Neuron (in vitro differentiated cells): ENCODE measurements at regions not wholly inside any gene's neighbourhood (a gene's known extent, or its start where the extent isn't known, plus 50 kb on each side); places are given as distances from the start of the nearest gene placed in this dataset.

ENCODE experiments used
- H2AFZ ChIP-seq: one replicate; pipeline ENCODE4 v1.6.1; 2013; ENCODE audit warnings: low read depth, mild to moderate bottlenecking, inconsistent platforms, low read length, moderate library complexity
- H3K27me3 ChIP-seq: one replicate; pipeline ENCODE4 v1.6.1; 2013; ENCODE audit warnings: low read length; ENCODE audit not compliant: insufficient read depth
- H3K36me3 ChIP-seq: one replicate; pipeline ENCODE4 v1.6.1; 2013; ENCODE audit warnings: low read length; ENCODE audit not compliant: insufficient read depth
- H3K4me1 ChIP-seq: one replicate; pipeline ENCODE4 v1.6.1; 2013; ENCODE audit warnings: low read length; ENCODE audit not compliant: insufficient read depth
- H3K4me3 ChIP-seq: 2 replicates; pipeline ENCODE4 v1.5.1; 2013; ENCODE audit warnings: mild to moderate bottlenecking, low read length, moderate library complexity
- H3K9me3 ChIP-seq: one replicate; pipeline ENCODE4 v1.6.1; 2013; ENCODE audit warnings: low read length

- Histone ChIP-seq H3K27me3 (no peaks in the 10 kb centered on the region), H3K9me3 (no peaks in the 10 kb centered on the region), H2AFZ (no peak overlapping the region), H3K36me3 (no peaks in the 10 kb centered on the region), H3K4me1 (peaks cover 19% of the 10 kb centered on the region), H3K4me3 (no peak overlapping the region)
Measured at GRCh38 chr12:75571204-75571603, 59.8 kb upstream of the KRR1 start.

- peak overlapping the region; percentile 55 for H2AFZ ChIP-seq
- peaks cover 4% of the 10 kb centered on the region for H3K9me3 ChIP-seq
- H3K4me3 ChIP-seq = no peak overlapping the region
- peaks cover 19% of the 10 kb centered on the region for H3K4me1 ChIP-seq
- no peaks in the 10 kb centered on the region for H3K27me3 ChIP-seq
- no peaks in the 10 kb centered on the region for H3K36me3 ChIP-seq
Measured at GRCh38 chr12:75568801-75569200, 57.4 kb upstream of the KRR1 start.

GRCh38 chr12:75568393-75568792 lies 57.0 kb upstream of the KRR1 start:
- peaks cover 4% of the 10 kb centered on the region for H3K9me3 ChIP-seq
- H3K36me3 ChIP-seq = no peaks in the 10 kb centered on the region

GRCh38 chr12:75565795-75566194 lies 54.4 kb upstream of the KRR1 start:
- H3K4me3 ChIP-seq = no peak overlapping the region
- H2AFZ ChIP-seq = no peak overlapping the region
- H3K27me3 ChIP-seq = no peaks in the 10 kb centered on the region
- H3K36me3 ChIP-seq = no peaks in the 10 kb centered on the region
- peaks cover 4% of the 10 kb centered on the region for H3K9me3 ChIP-seq
- H3K4me1 ChIP-seq = peaks cover 11% of the 10 kb centered on the region

More at GRCh38 chr12:75568393-75568792, 57.0 kb upstream of the KRR1 start:
- H3K4me1 ChIP-seq = peaks cover 19% of the 10 kb centered on the region
- H2AFZ ChIP-seq = peak overlapping the region; percentile 55
- H3K27me3 ChIP-seq = no peaks in the 10 kb centered on the region
- H3K4me3 ChIP-seq = no peak overlapping the region

- Histone ChIP-seq H2AFZ (no peak overlapping the region), H3K4me3 (no peak overlapping the region), H3K9me3 (peaks cover 4% of the 10 kb centered on the region), H3K36me3 (no peaks in the 10 kb centered on the region), H3K27me3 (no peaks in the 10 kb centered on the region), H3K4me1 (peaks cover 11% of the 10 kb centered on the region)
Measured at GRCh38 chr12:75564852-75565251, 53.4 kb upstream of the KRR1 start.

GRCh38 chr12:75564398-75564797 lies 53.0 kb upstream of the KRR1 start:
- Histone ChIP-seq H3K36me3 (no peaks in the 10 kb centered on the region), H3K9me3 (peaks cover 4% of the 10 kb centered on the region), H3K4me1 (peaks cover 11% of the 10 kb centered on the region), H2AFZ (no peak overlapping the region), H3K27me3 (no peaks in the 10 kb centered on the region), H3K4me3 (no peak overlapping the region)

- Histone ChIP-seq H2AFZ (no peak overlapping the region), H3K4me1 (peaks cover 4% of the 10 kb centered on the region), H3K36me3 (no peaks in the 10 kb centered on the region), H3K9me3 (peaks cover 4% of the 10 kb centered on the region), H3K4me3 (no peak overlapping the region), H3K27me3 (no peaks in the 10 kb centered on the region)
Measured at GRCh38 chr12:75563351-75563750, 51.9 kb upstream of the KRR1 start.

- H3K27me3 ChIP-seq = no peaks in the 10 kb centered on the region
- H2AFZ ChIP-seq = no peak overlapping the region
- H3K9me3 ChIP-seq = peaks cover 4% of the 10 kb centered on the region
- no peak overlapping the region for H3K4me3 ChIP-seq
- peaks cover 4% of the 10 kb centered on the region for H3K4me1 ChIP-seq
- no peaks in the 10 kb centered on the region for H3K36me3 ChIP-seq
Measured at GRCh38 chr12:75561921-75562320, 50.5 kb upstream of the KRR1 start.
